Liver (tissue), 3 donors: ENCODE measurements at regions not wholly inside any gene's neighbourhood (a gene's known extent, or its start where the extent isn't known, plus 50 kb on each side); places are given as distances from the start of the nearest gene placed in this dataset.

Experiments
- EGR1 ChIP-seq, 2 donors: IDR thresholded peaks; 2 replicates each; pipeline ENCODE4 v1.6.1; 2016 to 2018; ENCODE audit warnings: antibody characterized with exemption in 2 of 2, low read depth in 2 of 2
- GABPA ChIP-seq, 2 donors: IDR thresholded peaks in 1 of 2; conservative IDR thresholded peaks in 1 of 2; 2 replicates each; pipeline ENCODE4 v1.6.1; 2016; ENCODE audit warnings: antibody characterized with exemption in 2 of 2, mild to moderate bottlenecking in 1 of 2, moderate library complexity in 1 of 2
- JUND ChIP-seq, 2 donors: IDR thresholded peaks; 2 replicates each; pipeline ENCODE4 v1.6.1; 2016; ENCODE audit warnings: antibody characterized with exemption in 2 of 2
- NR2F2 ChIP-seq: IDR thresholded peaks from 2 replicates; pipeline ENCODE4 v1.6.1; 2016; ENCODE audit warnings: antibody characterized with exemption
- RAD21 ChIP-seq, 2 donors: IDR thresholded peaks; 2 replicates each; pipeline ENCODE4 v1.6.1; 2016; ENCODE audit warnings: antibody characterized with exemption in 2 of 2, mild to moderate bottlenecking in 2 of 2
- SP1 ChIP-seq: IDR thresholded peaks from 2 replicates; pipeline ENCODE4 v1.6.1; 2018; ENCODE audit warnings: antibody characterized with exemption, mild to moderate bottlenecking
- TAF1 ChIP-seq: conservative IDR thresholded peaks from 2 replicates; pipeline ENCODE4 v1.6.1; 2016; ENCODE audit warnings: antibody characterized with exemption, mild to moderate bottlenecking
- YY1 ChIP-seq: IDR thresholded peaks from 2 replicates; pipeline ENCODE4 v1.6.1; 2016; ENCODE audit warnings: antibody characterized with exemption, mild to moderate bottlenecking
- TF ChIP-seq, protein P1 (sequence below): fragments of 150-350 bp; IDR thresholded peaks from 2 replicates; pipeline ENCODE4 v1.5.1; 2017; ENCODE audit warnings: improper control_type of control experiment, low read depth, low read length; ENCODE audit not compliant: missing input control
- TF ChIP-seq, protein P2 (sequence below): IDR thresholded peaks from 2 replicates; pipeline ENCODE4 v1.6.1; 2016; ENCODE audit warnings: antibody characterized with exemption
- TF ChIP-seq, protein P3 (sequence below): IDR thresholded peaks from 2 replicates; pipeline ENCODE4 v1.6.1; 2016; ENCODE audit warnings: antibody characterized with exemption, mild to moderate bottlenecking
- TF ChIP-seq, protein P4 (sequence below): IDR thresholded peaks from 2 replicates; pipeline ENCODE4 v1.6.1; 2016; ENCODE audit warnings: antibody characterized with exemption
- TF ChIP-seq, protein P5 (sequence below): IDR thresholded peaks from 2 replicates; pipeline ENCODE4 v1.6.1; 2016; ENCODE audit warnings: antibody characterized with exemption
- donor health status: healthy.
- donor health status: healthy.

DNA sequence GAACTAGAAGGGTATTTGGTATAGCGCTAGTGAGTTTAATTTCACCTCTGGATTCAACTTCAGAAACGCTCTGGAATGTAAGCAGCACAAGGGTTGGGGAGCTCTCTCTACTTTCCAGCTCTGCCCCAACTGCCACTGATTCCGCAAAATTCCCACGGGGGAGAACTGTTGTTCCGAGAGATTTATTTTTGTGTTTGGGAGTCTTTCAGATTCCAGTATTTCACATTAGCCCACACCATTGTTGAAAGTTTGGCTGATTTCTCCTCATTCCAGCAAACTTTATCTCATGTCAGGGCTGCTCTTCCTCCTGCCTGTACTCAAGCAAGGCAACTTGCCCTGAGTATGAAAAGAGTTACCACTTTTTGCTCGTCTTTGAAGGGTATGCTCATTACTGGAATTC is 198.5 kb upstream of the EGFLAM start:
- TF ChIP-seq, protein P1, sequence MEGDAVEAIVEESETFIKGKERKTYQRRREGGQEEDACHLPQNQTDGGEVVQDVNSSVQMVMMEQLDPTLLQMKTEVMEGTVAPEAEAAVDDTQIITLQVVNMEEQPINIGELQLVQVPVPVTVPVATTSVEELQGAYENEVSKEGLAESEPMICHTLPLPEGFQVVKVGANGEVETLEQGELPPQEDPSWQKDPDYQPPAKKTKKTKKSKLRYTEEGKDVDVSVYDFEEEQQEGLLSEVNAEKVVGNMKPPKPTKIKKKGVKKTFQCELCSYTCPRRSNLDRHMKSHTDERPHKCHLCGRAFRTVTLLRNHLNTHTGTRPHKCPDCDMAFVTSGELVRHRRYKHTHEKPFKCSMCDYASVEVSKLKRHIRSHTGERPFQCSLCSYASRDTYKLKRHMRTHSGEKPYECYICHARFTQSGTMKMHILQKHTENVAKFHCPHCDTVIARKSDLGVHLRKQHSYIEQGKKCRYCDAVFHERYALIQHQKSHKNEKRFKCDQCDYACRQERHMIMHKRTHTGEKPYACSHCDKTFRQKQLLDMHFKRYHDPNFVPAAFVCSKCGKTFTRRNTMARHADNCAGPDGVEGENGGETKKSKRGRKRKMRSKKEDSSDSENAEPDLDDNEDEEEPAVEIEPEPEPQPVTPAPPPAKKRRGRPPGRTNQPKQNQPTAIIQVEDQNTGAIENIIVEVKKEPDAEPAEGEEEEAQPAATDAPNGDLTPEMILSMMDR: no peak
- TF ChIP-seq, protein P2, sequence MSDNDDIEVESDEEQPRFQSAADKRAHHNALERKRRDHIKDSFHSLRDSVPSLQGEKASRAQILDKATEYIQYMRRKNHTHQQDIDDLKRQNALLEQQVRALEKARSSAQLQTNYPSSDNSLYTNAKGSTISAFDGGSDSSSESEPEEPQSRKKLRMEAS: no peak
- no peak for TF ChIP-seq GABPA (IDR thresholded peaks at IDR 0.05 in 1 of 2, conservative IDR thresholded peaks at IDR 0.05 in 1 of 2)
- no peak for TF ChIP-seq TAF1
- TF ChIP-seq SP1: no peak
- no peak for TF ChIP-seq RAD21 (IDR thresholded peaks at IDR 0.05)
- TF ChIP-seq JUND (IDR thresholded peaks at IDR 0.05): no peak
- no peak for TF ChIP-seq YY1
- TF ChIP-seq, protein P3, sequence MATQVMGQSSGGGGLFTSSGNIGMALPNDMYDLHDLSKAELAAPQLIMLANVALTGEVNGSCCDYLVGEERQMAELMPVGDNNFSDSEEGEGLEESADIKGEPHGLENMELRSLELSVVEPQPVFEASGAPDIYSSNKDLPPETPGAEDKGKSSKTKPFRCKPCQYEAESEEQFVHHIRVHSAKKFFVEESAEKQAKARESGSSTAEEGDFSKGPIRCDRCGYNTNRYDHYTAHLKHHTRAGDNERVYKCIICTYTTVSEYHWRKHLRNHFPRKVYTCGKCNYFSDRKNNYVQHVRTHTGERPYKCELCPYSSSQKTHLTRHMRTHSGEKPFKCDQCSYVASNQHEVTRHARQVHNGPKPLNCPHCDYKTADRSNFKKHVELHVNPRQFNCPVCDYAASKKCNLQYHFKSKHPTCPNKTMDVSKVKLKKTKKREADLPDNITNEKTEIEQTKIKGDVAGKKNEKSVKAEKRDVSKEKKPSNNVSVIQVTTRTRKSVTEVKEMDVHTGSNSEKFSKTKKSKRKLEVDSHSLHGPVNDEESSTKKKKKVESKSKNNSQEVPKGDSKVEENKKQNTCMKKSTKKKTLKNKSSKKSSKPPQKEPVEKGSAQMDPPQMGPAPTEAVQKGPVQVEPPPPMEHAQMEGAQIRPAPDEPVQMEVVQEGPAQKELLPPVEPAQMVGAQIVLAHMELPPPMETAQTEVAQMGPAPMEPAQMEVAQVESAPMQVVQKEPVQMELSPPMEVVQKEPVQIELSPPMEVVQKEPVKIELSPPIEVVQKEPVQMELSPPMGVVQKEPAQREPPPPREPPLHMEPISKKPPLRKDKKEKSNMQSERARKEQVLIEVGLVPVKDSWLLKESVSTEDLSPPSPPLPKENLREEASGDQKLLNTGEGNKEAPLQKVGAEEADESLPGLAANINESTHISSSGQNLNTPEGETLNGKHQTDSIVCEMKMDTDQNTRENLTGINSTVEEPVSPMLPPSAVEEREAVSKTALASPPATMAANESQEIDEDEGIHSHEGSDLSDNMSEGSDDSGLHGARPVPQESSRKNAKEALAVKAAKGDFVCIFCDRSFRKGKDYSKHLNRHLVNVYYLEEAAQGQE: no peak
- no peak for TF ChIP-seq EGR1 (IDR thresholded peaks at IDR 0.05; ENCODE audit: low read depth in 2 of 2)
- TF ChIP-seq NR2F2: no peak
- TF ChIP-seq, protein P4, sequence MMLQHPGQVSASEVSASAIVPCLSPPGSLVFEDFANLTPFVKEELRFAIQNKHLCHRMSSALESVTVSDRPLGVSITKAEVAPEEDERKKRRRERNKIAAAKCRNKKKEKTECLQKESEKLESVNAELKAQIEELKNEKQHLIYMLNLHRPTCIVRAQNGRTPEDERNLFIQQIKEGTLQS: no peak
- TF ChIP-seq, protein P5, sequence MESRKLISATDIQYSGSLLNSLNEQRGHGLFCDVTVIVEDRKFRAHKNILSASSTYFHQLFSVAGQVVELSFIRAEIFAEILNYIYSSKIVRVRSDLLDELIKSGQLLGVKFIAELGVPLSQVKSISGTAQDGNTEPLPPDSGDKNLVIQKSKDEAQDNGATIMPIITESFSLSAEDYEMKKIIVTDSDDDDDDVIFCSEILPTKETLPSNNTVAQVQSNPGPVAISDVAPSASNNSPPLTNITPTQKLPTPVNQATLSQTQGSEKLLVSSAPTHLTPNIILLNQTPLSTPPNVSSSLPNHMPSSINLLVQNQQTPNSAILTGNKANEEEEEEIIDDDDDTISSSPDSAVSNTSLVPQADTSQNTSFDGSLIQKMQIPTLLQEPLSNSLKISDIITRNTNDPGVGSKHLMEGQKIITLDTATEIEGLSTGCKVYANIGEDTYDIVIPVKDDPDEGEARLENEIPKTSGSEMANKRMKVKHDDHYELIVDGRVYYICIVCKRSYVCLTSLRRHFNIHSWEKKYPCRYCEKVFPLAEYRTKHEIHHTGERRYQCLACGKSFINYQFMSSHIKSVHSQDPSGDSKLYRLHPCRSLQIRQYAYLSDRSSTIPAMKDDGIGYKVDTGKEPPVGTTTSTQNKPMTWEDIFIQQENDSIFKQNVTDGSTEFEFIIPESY: no peak
